ENCODE measurements at regions not wholly inside any gene's neighbourhood (a gene's known extent, or its start where the extent isn't known, plus 50 kb on each side); places are given as distances from the start of the nearest gene placed in this dataset.

Small RNA genes in the stretch of these regions (small RNA-seq; reads per million reads assigned to genes)
- gene RNU4-11P (ENCODE audit: insufficient read depth in 2 of 3, insufficient read length in 3 of 3, low read depth in 2 of 3, low replicate concordance in 1 of 3) = 0 reads per million in 3 experiments

Data from HepG2 (cell line).